Lower leg skin (tissue), 4 donors: ENCODE measurements at regions not wholly inside any gene's neighbourhood (a gene's known extent, or its start where the extent isn't known, plus 50 kb on each side); places are given as distances from the start of the nearest gene placed in this dataset.

Source experiments
- DNase-seq, 2 donors: peaks; one replicate each; pipeline ENCODE4 v3.0.0-alpha.2; 2019; ENCODE audit warnings: low spot score in 2 of 2
- H3K4me3 ChIP-seq: fragments of 200-600 bp; sonication (generic); 2 replicates; pipeline ENCODE4 v1.5.1; 2017; ENCODE audit warnings: mild to moderate bottlenecking, low read depth; ENCODE audit not compliant: poor library complexity, severe bottlenecking
- POLR2A ChIP-seq, 2 donors: fragments of 450-650 bp; IDR thresholded peaks; one replicate each; pipeline ENCODE4 v1.6.1; 2016 to 2017; ENCODE audit warnings: antibody characterized with exemption in 2 of 2, mild to moderate bottlenecking in 1 of 2, moderate library complexity in 1 of 2
- WGBS, 2 donors: methylation state at CpG; one replicate each; pipeline ENCODE4 v1.1.5; 2018; 5-methylcytosine and 5-hydroxymethylcytosine counted together
- intact Hi-C: fragments of 100-400 bp; cut with DNase I; formaldehyde crosslinking; loops from one replicate; pipeline ENCODE4 v1.15.0; 2023; ENCODE audit warnings: low total_unique reads
- TF ChIP-seq, protein P1 (sequence below), 3 donors: fragments of 450-650 bp; IDR thresholded peaks; one replicate each; pipeline ENCODE4 v1.5.1; 2016; ENCODE audit warnings: antibody characterized with exemption in 3 of 3, mild to moderate bottlenecking in 3 of 3, moderate library complexity in 2 of 3

DNA sequence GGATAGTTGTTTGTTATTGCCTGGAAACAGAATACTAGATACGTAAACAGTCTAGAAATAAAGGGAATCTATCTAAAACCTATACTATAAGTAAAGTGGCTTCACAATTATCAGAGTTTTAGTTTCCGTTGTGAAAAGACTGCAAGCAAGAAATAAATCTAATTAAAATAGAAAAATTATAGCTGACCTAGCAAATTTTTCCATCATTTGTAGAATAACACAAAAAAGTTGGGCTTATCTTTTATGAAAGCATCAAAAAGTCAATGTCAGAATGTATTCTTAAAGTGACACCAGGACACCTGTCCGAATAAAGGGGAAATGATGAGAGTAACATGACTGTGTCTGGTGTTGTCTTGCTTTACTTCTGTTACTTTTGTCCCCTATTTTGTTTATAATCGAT, 1248.9 kb upstream of the MIR17HG start:
- 88 to 92% methylated on average over 4 of the region's 4 CpGs for WGBS, 2 donors
- intact Hi-C loops: no loop called here
- TF ChIP-seq, protein P1, sequence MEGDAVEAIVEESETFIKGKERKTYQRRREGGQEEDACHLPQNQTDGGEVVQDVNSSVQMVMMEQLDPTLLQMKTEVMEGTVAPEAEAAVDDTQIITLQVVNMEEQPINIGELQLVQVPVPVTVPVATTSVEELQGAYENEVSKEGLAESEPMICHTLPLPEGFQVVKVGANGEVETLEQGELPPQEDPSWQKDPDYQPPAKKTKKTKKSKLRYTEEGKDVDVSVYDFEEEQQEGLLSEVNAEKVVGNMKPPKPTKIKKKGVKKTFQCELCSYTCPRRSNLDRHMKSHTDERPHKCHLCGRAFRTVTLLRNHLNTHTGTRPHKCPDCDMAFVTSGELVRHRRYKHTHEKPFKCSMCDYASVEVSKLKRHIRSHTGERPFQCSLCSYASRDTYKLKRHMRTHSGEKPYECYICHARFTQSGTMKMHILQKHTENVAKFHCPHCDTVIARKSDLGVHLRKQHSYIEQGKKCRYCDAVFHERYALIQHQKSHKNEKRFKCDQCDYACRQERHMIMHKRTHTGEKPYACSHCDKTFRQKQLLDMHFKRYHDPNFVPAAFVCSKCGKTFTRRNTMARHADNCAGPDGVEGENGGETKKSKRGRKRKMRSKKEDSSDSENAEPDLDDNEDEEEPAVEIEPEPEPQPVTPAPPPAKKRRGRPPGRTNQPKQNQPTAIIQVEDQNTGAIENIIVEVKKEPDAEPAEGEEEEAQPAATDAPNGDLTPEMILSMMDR (IDR thresholded peaks at IDR 0.05): no peak
- TF ChIP-seq POLR2A (IDR thresholded peaks at IDR 0.05): no peak
- H3K4me3 ChIP-seq: no peak overlapping the region
- no peak for DNase-seq

GRCh38 chr13:90099847-90100246, 1247.6 kb upstream of the MIR17HG start:
- no peak for TF ChIP-seq POLR2A (IDR thresholded peaks at IDR 0.05)
- TF ChIP-seq, protein P1 (IDR thresholded peaks at IDR 0.05): no peak
- no peak for DNase-seq
- intact Hi-C loops: no loop called here
- H3K4me3 ChIP-seq: no peak overlapping the region
- 90 to 95% methylated on average over 4 of the region's 4 CpGs for WGBS, 2 donors

DNA sequence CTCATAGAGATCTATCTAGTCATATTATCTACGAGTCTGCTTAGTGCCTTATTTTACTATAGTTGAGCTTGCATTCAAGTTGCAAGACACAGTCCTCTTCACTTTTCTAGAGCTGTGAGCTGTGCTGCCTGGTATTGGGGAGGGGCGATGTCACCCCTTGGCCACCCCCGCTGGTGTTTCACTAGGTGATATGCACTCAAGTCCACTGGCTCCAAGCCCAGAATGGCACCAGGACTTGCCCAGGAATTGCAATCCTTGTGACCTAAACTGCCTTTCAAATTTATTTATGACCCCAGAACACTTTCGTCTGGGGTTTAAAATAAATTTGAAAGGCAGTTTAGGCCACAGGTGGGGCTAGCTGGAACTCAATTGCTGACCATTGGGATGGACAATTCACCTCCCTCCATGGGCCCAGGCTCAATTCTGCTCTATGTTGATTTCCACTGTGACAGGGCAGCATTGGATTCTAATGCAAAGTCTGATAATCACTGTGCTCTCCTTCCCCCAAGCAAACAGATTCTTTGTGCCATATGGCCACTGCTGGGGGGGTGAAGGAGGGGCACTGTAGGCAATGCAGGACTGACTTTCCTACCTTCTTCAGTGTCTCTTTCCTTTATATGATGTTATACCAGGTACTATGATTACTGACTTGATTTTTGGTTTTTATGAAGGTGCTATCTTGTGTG, 1244.2 kb upstream of the MIR17HG start:
- WGBS, 2 donors: 70 to 93% methylated on average over 4 of the region's 4 CpGs
- no peak overlapping the region for H3K4me3 ChIP-seq
- no peak for DNase-seq
- TF ChIP-seq, protein P1 (IDR thresholded peaks at IDR 0.05): no peak
- no peak for TF ChIP-seq POLR2A (IDR thresholded peaks at IDR 0.05)
- intact Hi-C loops: no loop called here

DNA sequence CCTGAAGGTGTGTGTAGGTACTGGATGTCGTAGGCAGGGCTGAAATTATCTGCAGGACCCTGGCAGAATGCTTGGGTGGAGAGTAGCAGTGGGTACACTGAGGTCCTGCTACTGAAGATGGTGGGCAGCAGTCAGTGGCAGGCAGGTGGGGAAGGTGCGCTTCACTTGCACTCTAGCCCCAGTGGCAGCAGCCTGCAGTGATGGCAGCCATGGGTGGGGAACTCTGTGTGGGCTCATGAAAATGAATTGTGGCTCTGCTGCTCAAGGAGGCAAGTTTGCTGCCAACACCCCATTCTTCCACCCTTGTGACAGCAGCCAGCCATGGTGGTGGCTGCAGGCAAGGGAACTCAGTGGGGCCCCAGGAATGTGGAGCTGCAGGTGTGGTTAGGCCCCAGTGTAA, 1242.7 kb upstream of the MIR17HG start:
- TF ChIP-seq, protein P1 (IDR thresholded peaks at IDR 0.05): no peak
- no peak for TF ChIP-seq POLR2A (IDR thresholded peaks at IDR 0.05)
- no peak overlapping the region for H3K4me3 ChIP-seq
- no peak for DNase-seq
- intact Hi-C loops: no loop called here
- WGBS, 2 donors: 91 to 100% methylated on average over 2 of the region's 2 CpGs

GRCh38 chr13:90105276-90105675, 1242.2 kb upstream of the MIR17HG start:
- DNase-seq: no peak
- intact Hi-C loops: no loop called here
- H3K4me3 ChIP-seq: no peak overlapping the region
- TF ChIP-seq, protein P1 (IDR thresholded peaks at IDR 0.05): no peak
- TF ChIP-seq POLR2A (IDR thresholded peaks at IDR 0.05): no peak
